HCT116 (cell line): ENCODE measurements at regions not wholly inside any gene's neighbourhood (a gene's known extent, or its start where the extent isn't known, plus 50 kb on each side); places are given as distances from the start of the nearest gene placed in this dataset.

Source experiments
- ATAC-seq: fragments of 200-7000 bp; cut with Tn5 transposase; 2 replicates; pipeline ENCODE4 v1.9.1; 2020; ENCODE audit warnings: mild to moderate bottlenecking, moderate library complexity
- BruUV-seq: library from RNA; stranded (reverse); fragments of 400-500 nt; replicated peaks from 2 replicates; lab custom pipeline; 2021; lab: Mats Ljungman, UMichigan
- CTCF ChIA-PET: fragments of 300-600 bp; sonication (Branson Sonifier 250); formaldehyde crosslinking; loops from one replicate; lab custom pipeline; 2021; ENCODE audit warnings: antibody characterized with exemption; lab: Charles Lee
- POLR2A ChIA-PET: fragments of 300-600, 350-600 bp; sonication (Branson Sonifier 250); formaldehyde crosslinking; loops from one replicate; lab custom pipeline; 2021; ENCODE audit warnings: antibody characterized with exemption; lab: Charles Lee
- RAD21 ChIA-PET, 2 experiments: fragments of 300-600 bp; sonication (Branson Sonifier 250); formaldehyde crosslinking; loops; one replicate each; lab custom pipeline; 2023; ENCODE audit warnings: low total read pairs in 2 of 2; ENCODE audit not compliant: uncharacterized antibody in 2 of 2, unreplicated experiment in 2 of 2, low non-redundant PET in 1 of 2; lab: Charles Lee
- DNase-seq: peaks from one replicate; pipeline ENCODE4 v3.0.0-alpha.2; 2010; ENCODE audit warnings: low read depth, low spot score
- H2AFZ ChIP-seq: fragments of 200-600 bp; shearing (Covaris generic), sonication (generic); 2 replicates; pipeline ENCODE4 v1.6.1; 2017; ENCODE audit warnings: low read depth, mixed run types, mixed read lengths, antibody characterized with exemption, low read length; ENCODE audit not compliant: poor library complexity, severe bottlenecking
- H3K27ac ChIP-seq: 2 replicates; pipeline ENCODE4 v1.5.1; 2012; ENCODE audit warnings: low read depth, low read length
- H3K27me3 ChIP-seq: fragments of 200-600 bp; sonication (generic); 2 replicates; pipeline ENCODE4 v1.6.1; 2016; ENCODE audit warnings: mixed run types, low read length, mixed read lengths; ENCODE audit not compliant: insufficient read depth
- H3K36me3 ChIP-seq, 2 experiments: fragments of 200-500 bp in 1 of 2; fragments of 200-600 bp in 1 of 2; sonication (Bioruptor generic) in 1 of 2; sonication (generic) in 1 of 2; 2 replicates each; pipeline versions ENCODE4 v1.5.1 to v1.6.1; 2014 to 2016; ENCODE audit warnings: low read length in 2 of 2, inconsistent platforms in 1 of 2, mixed read lengths in 1 of 2, mixed run types in 1 of 2; ENCODE audit not compliant: insufficient read depth in 2 of 2, control insufficient read depth in 1 of 2
- H3K4me1 ChIP-seq, 2 experiments: fragments of 200-600 bp in 1 of 2; sonication (generic) in 1 of 2; 2 replicates each; pipeline versions ENCODE4 v1.5.1 to v1.6.1; 2012 to 2017; ENCODE audit warnings: low read length in 2 of 2, inconsistent platforms in 1 of 2, mild to moderate bottlenecking in 1 of 2, mixed read lengths in 1 of 2, mixed run types in 1 of 2, moderate library complexity in 1 of 2; ENCODE audit not compliant: insufficient read depth in 2 of 2, control insufficient read depth in 1 of 2
- H3K4me2 ChIP-seq: fragments of 200-600 bp; sonication (generic); 2 replicates; pipeline ENCODE4 v1.6.1; 2017; ENCODE audit warnings: mixed run types, low read length, mixed read lengths
- H3K4me3 ChIP-seq, 2 experiments: fragments of 200-600 bp in 1 of 2; sonication (generic) in 1 of 2; replicated peaks in 1 of 2; 2 replicates each; pipeline ENCODE4 v1.5.1; 2011 to 2016; ENCODE audit warnings: low read length in 2 of 2, control low read depth in 1 of 2, low read depth in 1 of 2, mild to moderate bottlenecking in 1 of 2, mixed read lengths in 1 of 2, mixed run types in 1 of 2
- H3K79me2 ChIP-seq: fragments of 200-600 bp; sonication (generic); 2 replicates; pipeline ENCODE4 v1.6.1; 2017; ENCODE audit warnings: mild to moderate bottlenecking, mixed run types, low read length, moderate library complexity, mixed read lengths; ENCODE audit not compliant: insufficient read depth
- H3K9ac ChIP-seq: fragments of 200-600 bp; sonication (generic); 2 replicates; pipeline ENCODE4 v1.6.1; 2016; ENCODE audit warnings: low read length, mixed read lengths
- H3K9me2 ChIP-seq: fragments of 200-600 bp; sonication (generic), shearing (Covaris generic); 2 replicates; pipeline ENCODE4 v1.6.1; 2017; ENCODE audit warnings: mixed run types, mild to moderate bottlenecking, moderate library complexity; ENCODE audit not compliant: insufficient read depth
- H3K9me3 ChIP-seq, 2 experiments: fragments of 200-500 bp in 1 of 2; fragments of 200-600 bp in 1 of 2; sonication (Bioruptor generic) in 1 of 2; sonication (generic) in 1 of 2; 2 replicates each; pipeline ENCODE4 v1.6.1; 2014 to 2017; ENCODE audit warnings: low read length in 2 of 2, mixed read lengths in 2 of 2, inconsistent platforms in 1 of 2, low read depth in 1 of 2, mild to moderate bottlenecking in 1 of 2, mixed run types in 1 of 2, moderate library complexity in 1 of 2; ENCODE audit not compliant: control insufficient read depth in 1 of 2, insufficient read depth in 1 of 2
- H4K20me1 ChIP-seq: fragments of 200-600 bp; sonication (generic), shearing (Covaris generic); 2 replicates; pipeline ENCODE4 v1.6.1; 2017; ENCODE audit warnings: mixed run types, mild to moderate bottlenecking, moderate library complexity; ENCODE audit not compliant: insufficient read depth
- EGR1 ChIP-seq: IDR thresholded peaks from 2 replicates; pipeline ENCODE4 v1.6.1; 2012; ENCODE audit warnings: low read depth
- ELF1 ChIP-seq: IDR thresholded peaks from 2 replicates; pipeline ENCODE4 v1.6.1; 2012; ENCODE audit warnings: low read depth, borderline replicate concordance
- EZH2phosphoT487 ChIP-seq: fragments of 200-600 bp; IDR thresholded peaks from 2 replicates; pipeline ENCODE4 v1.6.1; 2018; ENCODE audit warnings: antibody characterized with exemption, borderline replicate concordance
- FOSL1 ChIP-seq: IDR thresholded peaks from 2 replicates; pipeline ENCODE4 v1.6.1; 2012; ENCODE audit warnings: low read depth
- MAX ChIP-seq: IDR thresholded peaks from 2 replicates; pipeline ENCODE4 v1.6.1; 2012
- POLR2A ChIP-seq: IDR thresholded peaks from 2 replicates; pipeline ENCODE4 v1.7.0; 2011; ENCODE audit warnings: borderline replicate concordance; ENCODE audit not compliant: insufficient read depth, insufficient read length; ENCODE audit errors: extremely low read depth
- RAD21 ChIP-seq: IDR thresholded peaks from 2 replicates; pipeline ENCODE4 v1.6.1; 2012; ENCODE audit warnings: low read depth, mild to moderate bottlenecking
- intact Hi-C: fragments of 100-400 bp; cut with micrococcal nuclease; formaldehyde crosslinking; loops from 2 replicates; pipeline ENCODE4 v1.10.0; 2022
- TF ChIP-seq, protein P1 (sequence below), 3 experiments: fragments of 200-600 bp in 1 of 3; sonication (generic) in 1 of 3; IDR thresholded peaks in 2 of 3; conservative IDR thresholded peaks in 1 of 3; 2 replicates each; pipeline ENCODE4 v1.5.1; 2012 to 2017; ENCODE audit warnings: low read depth in 2 of 3, low read length in 2 of 3, antibody characterized with exemption in 1 of 3, borderline replicate concordance in 1 of 3, control low read depth in 1 of 3, mild to moderate bottlenecking in 1 of 3, mixed read lengths in 1 of 3, mixed run types in 1 of 3, moderate library complexity in 1 of 3; ENCODE audit not compliant: insufficient read depth in 1 of 3
- TF ChIP-seq, protein P2 (sequence below): IDR thresholded peaks from 2 replicates; pipeline ENCODE4 v1.6.1; 2011; ENCODE audit warnings: mild to moderate bottlenecking, low read length, moderate library complexity; ENCODE audit not compliant: insufficient replicate concordance; ENCODE audit errors: extremely low read depth

GRCh38 chr7:12469568-12469967 is 65.9 kb upstream of the VWDE start:
- BruUV-seq = no TSS peak
- ChIA-PET POLR2A (no interaction called here), CTCF (no interaction called here), RAD21 (no interaction called here)
- H3K9ac ChIP-seq = no peak overlapping the region
- no peaks in the 10 kb centered on the region for H3K9me3 ChIP-seq
- no peaks in the 10 kb centered on the region for H3K27me3 ChIP-seq
- H3K27ac ChIP-seq = no peak overlapping the region
- no peaks in the 10 kb centered on the region for H3K79me2 ChIP-seq
- ATAC-seq (no peak), DNase-seq (no peak)
- H4K20me1 ChIP-seq = no peaks in the 10 kb centered on the region
- no peaks in the 10 kb centered on the region for H3K4me1 ChIP-seq
- intact Hi-C loops = no loop called here
- H3K36me3 ChIP-seq = no peaks in the 10 kb centered on the region
- H3K9me2 ChIP-seq = no peaks in the 10 kb centered on the region
- no peak overlapping the region for H3K4me2 ChIP-seq
- TF ChIP-seq, protein P1, sequence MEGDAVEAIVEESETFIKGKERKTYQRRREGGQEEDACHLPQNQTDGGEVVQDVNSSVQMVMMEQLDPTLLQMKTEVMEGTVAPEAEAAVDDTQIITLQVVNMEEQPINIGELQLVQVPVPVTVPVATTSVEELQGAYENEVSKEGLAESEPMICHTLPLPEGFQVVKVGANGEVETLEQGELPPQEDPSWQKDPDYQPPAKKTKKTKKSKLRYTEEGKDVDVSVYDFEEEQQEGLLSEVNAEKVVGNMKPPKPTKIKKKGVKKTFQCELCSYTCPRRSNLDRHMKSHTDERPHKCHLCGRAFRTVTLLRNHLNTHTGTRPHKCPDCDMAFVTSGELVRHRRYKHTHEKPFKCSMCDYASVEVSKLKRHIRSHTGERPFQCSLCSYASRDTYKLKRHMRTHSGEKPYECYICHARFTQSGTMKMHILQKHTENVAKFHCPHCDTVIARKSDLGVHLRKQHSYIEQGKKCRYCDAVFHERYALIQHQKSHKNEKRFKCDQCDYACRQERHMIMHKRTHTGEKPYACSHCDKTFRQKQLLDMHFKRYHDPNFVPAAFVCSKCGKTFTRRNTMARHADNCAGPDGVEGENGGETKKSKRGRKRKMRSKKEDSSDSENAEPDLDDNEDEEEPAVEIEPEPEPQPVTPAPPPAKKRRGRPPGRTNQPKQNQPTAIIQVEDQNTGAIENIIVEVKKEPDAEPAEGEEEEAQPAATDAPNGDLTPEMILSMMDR (IDR thresholded peaks at IDR 0.05 in 2 of 3, conservative IDR thresholded peaks at IDR 0.05 in 1 of 3; ENCODE audit: borderline replicate concordance in 1 of 3, insufficient read depth in 1 of 3, low read depth in 2 of 3, low read length in 2 of 3) = no peak
- TF ChIP-seq, protein P2, sequence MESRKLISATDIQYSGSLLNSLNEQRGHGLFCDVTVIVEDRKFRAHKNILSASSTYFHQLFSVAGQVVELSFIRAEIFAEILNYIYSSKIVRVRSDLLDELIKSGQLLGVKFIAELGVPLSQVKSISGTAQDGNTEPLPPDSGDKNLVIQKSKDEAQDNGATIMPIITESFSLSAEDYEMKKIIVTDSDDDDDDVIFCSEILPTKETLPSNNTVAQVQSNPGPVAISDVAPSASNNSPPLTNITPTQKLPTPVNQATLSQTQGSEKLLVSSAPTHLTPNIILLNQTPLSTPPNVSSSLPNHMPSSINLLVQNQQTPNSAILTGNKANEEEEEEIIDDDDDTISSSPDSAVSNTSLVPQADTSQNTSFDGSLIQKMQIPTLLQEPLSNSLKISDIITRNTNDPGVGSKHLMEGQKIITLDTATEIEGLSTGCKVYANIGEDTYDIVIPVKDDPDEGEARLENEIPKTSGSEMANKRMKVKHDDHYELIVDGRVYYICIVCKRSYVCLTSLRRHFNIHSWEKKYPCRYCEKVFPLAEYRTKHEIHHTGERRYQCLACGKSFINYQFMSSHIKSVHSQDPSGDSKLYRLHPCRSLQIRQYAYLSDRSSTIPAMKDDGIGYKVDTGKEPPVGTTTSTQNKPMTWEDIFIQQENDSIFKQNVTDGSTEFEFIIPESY = no peak
- TF ChIP-seq RAD21 (no peak), POLR2A (no peak)
- no peak overlapping the region for H2AFZ ChIP-seq
- H3K4me3 ChIP-seq = no peak overlapping the region

GRCh38 chr7:12470930-12471329 is 67.3 kb upstream of the VWDE start:
- Histone ChIP-seq H3K9me2 (no peaks in the 10 kb centered on the region), H3K36me3 (no peaks in the 10 kb centered on the region), H3K9ac (no peak overlapping the region), H4K20me1 (no peaks in the 10 kb centered on the region), H3K4me2 (no peak overlapping the region), H3K4me1 (peaks cover 0 to 9% of the 10 kb centered on the region in 2 experiments; a peak in 2 of 4 replicates), H3K79me2 (no peaks in the 10 kb centered on the region), H3K27me3 (no peaks in the 10 kb centered on the region), H3K27ac (no peak overlapping the region), H3K9me3 (no peaks in the 10 kb centered on the region), H3K4me3 (no peak overlapping the region), H2AFZ (no peak overlapping the region)
- TF ChIP-seq POLR2A = no peak
- no peak for TF ChIP-seq ELF1
- TF ChIP-seq, protein P2 = no peak
- no peak for TF ChIP-seq EGR1
- no peak for TF ChIP-seq EZH2phosphoT487
- no peak for TF ChIP-seq FOSL1
- no peak for TF ChIP-seq MAX
- intact Hi-C loops = no loop called here
- ChIA-PET POLR2A (no interaction called here), CTCF (interaction anchor here (3.2 kb wide), 1 partner anchor 12 kb away, joined by 13 read pairs; no protein-coding TSS in a partner anchor), RAD21 (no interaction called here)
- no TSS peak for BruUV-seq
- DNase-seq = no peak
- ATAC-seq = no peak
